Right atrium auricular region (tissue), 2 donors: ENCODE measurements at regions not wholly inside any gene's neighbourhood (a gene's known extent, or its start where the extent isn't known, plus 50 kb on each side); places are given as distances from the start of the nearest gene placed in this dataset.

ENCODE experiments used
- DNase-seq: peaks from one replicate; pipeline ENCODE4 v3.0.0-alpha.2; 2019; ENCODE audit warnings: low spot score
- H3K27ac ChIP-seq, 2 donors: fragments of 200-600 bp; sonication (generic); 1 replicate in 1 of 2; 2 replicates in 1 of 2; pipeline ENCODE4 v1.5.1; 2016 to 2019
- H3K27me3 ChIP-seq, 2 donors: fragments of 200-600 bp; sonication (generic); one replicate each; pipeline versions ENCODE4 v1.5.1 to v1.6.0; 2017 to 2019
- H3K36me3 ChIP-seq: fragments of 200-600 bp; sonication (generic); one replicate; pipeline ENCODE4 v1.5.1; 2016
- H3K4me1 ChIP-seq, 2 donors: fragments of 200-600 bp; sonication (generic); one replicate each; pipeline versions ENCODE4 v1.5.1 to v1.6.0; 2017 to 2019
- H3K4me3 ChIP-seq, 2 donors: fragments of 200-600 bp; sonication (generic); 1 replicate in 1 of 2; 2 replicates in 1 of 2; pipeline ENCODE4 v1.5.1; 2017 to 2019; ENCODE audit warnings: mild to moderate bottlenecking in 1 of 2, moderate library complexity in 1 of 2
- H3K9me3 ChIP-seq, 2 donors: fragments of 200-600 bp; sonication (generic); one replicate each; pipeline ENCODE4 v1.5.1; 2019
- TF ChIP-seq, protein P1 (sequence below), 2 donors: fragments of 200-600 bp; sonication (generic); IDR thresholded peaks; one replicate each; pipeline ENCODE4 v1.5.1; 2019; ENCODE audit warnings: antibody characterized with exemption in 2 of 2

GRCh38 chr16:66069587-66069986 lies 296.9 kb upstream of the CDH5 start:
- H3K9me3 ChIP-seq: no peaks in the 10 kb centered on the region
- H3K4me3 ChIP-seq: no peak overlapping the region
- no peak for DNase-seq
- no peaks in the 10 kb centered on the region for H3K27me3 ChIP-seq
- H3K27ac ChIP-seq: no peak overlapping the region
- no peaks in the 10 kb centered on the region for H3K36me3 ChIP-seq
- peaks cover 0 to 16% of the 10 kb centered on the region in 2 donors for H3K4me1 ChIP-seq
- TF ChIP-seq, protein P1, sequence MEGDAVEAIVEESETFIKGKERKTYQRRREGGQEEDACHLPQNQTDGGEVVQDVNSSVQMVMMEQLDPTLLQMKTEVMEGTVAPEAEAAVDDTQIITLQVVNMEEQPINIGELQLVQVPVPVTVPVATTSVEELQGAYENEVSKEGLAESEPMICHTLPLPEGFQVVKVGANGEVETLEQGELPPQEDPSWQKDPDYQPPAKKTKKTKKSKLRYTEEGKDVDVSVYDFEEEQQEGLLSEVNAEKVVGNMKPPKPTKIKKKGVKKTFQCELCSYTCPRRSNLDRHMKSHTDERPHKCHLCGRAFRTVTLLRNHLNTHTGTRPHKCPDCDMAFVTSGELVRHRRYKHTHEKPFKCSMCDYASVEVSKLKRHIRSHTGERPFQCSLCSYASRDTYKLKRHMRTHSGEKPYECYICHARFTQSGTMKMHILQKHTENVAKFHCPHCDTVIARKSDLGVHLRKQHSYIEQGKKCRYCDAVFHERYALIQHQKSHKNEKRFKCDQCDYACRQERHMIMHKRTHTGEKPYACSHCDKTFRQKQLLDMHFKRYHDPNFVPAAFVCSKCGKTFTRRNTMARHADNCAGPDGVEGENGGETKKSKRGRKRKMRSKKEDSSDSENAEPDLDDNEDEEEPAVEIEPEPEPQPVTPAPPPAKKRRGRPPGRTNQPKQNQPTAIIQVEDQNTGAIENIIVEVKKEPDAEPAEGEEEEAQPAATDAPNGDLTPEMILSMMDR (IDR thresholded peaks at IDR 0.05): no peak

DNA sequence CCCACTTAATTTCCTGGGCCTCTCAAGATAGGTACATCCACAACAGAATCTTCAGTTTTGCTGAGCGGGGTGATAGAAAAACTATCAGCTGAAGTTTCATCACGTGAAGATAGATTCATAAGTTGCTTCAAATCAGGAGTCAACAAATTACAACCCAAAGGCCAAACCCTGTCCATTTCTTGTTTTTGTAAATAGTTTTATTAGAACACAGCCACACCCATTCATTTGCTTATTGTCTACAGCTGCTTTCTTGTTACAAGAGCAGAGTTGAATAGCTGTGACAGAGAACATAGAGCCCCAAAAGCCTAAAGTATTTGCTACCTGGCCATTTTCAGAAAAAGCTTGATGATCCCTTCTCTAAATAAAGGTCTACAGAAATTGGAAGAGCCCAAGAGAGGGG lies 300.1 kb upstream of the CDH5 start:
- no peak for DNase-seq
- Histone ChIP-seq H3K9me3 (no peaks in the 10 kb centered on the region), H3K36me3 (no peaks in the 10 kb centered on the region), H3K4me1 (peaks cover 0 to 15% of the 10 kb centered on the region in 2 donors), H3K4me3 (no peak overlapping the region), H3K27ac (no peak overlapping the region), H3K27me3 (no peaks in the 10 kb centered on the region)
- TF ChIP-seq, protein P1 (IDR thresholded peaks at IDR 0.05): no peak

- no peak for DNase-seq
Observed at GRCh38 chr16:66065925-66066324, 300.6 kb upstream of the CDH5 start.

GRCh38 chr16:66064801-66065530 lies 301.5 kb upstream of the CDH5 start:
- TF ChIP-seq, protein P1 (IDR thresholded peaks at IDR 0.05): no peak
- H3K27ac ChIP-seq: no peak overlapping the region

More at GRCh38 chr16:66065925-66066324, 300.6 kb upstream of the CDH5 start:
- H3K9me3 ChIP-seq: no peaks in the 10 kb centered on the region
- H3K27me3 ChIP-seq: no peaks in the 10 kb centered on the region
- H3K4me3 ChIP-seq: no peak overlapping the region
- H3K4me1 ChIP-seq: peaks cover 0 to 10% of the 10 kb centered on the region in 2 donors
- H3K27ac ChIP-seq: no peak overlapping the region
- TF ChIP-seq, protein P1 (IDR thresholded peaks at IDR 0.05): no peak
- no peaks in the 10 kb centered on the region for H3K36me3 ChIP-seq

DNA sequence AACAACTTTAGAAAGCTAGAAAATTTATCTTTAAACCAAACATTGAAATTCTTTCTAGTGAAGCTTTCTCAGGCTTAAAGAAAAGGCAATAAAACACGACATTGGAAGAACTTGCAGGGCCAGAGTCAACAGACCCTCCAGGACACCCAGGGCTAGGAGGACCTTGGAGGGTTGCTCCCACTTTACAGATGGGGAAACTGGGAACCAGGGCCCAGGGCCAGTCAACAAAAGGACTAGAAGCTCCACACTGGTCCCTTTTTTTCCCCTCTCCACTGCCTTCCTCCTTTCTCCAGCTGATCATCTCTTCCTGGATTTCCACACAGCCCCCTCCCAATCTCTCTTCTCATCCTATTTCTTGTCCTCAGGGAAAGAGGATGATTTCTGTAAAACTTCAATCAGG lies 307.7 kb upstream of the CDH5 start:
- DNase-seq: no peak

More at GRCh38 chr16:66064801-66065530, 301.5 kb upstream of the CDH5 start:
- H3K4me3 ChIP-seq: no peak overlapping the region
- H3K9me3 ChIP-seq: no peaks in the 10 kb centered on the region
- H3K36me3 ChIP-seq: no peaks in the 10 kb centered on the region
- H3K4me1 ChIP-seq: peaks cover 0 to under 1% of the 10 kb centered on the region in 2 donors
- H3K27me3 ChIP-seq: no peaks in the 10 kb centered on the region
- no peak for DNase-seq

More for the DNA sequence above, 307.7 kb upstream of the CDH5 start:
- Histone ChIP-seq H3K4me1 (no peaks in the 10 kb centered on the region), H3K27me3 (no peaks in the 10 kb centered on the region), H3K4me3 (no peak overlapping the region), H3K9me3 (no peaks in the 10 kb centered on the region), H3K27ac (no peak overlapping the region), H3K36me3 (no peaks in the 10 kb centered on the region)
- TF ChIP-seq, protein P1 (IDR thresholded peaks at IDR 0.05): no peak
